PC-9 (cell line): ENCODE measurements at regions not wholly inside any gene's neighbourhood (a gene's known extent, or its start where the extent isn't known, plus 50 kb on each side); places are given as distances from the start of the nearest gene placed in this dataset.

ENCODE experiments used
- BruUV-seq: library from RNA; stranded (reverse); fragments of 400-500 nt; replicated peaks from 2 replicates; lab custom pipeline; 2021; lab: Mats Ljungman, UMichigan
- CTCF ChIA-PET: fragments of 300-600 bp; sonication (Branson Sonifier 250); formaldehyde crosslinking; loops from one replicate; lab custom pipeline; 2022; ENCODE audit warnings: antibody characterized with exemption; lab: Charles Lee
- POLR2A ChIA-PET: fragments of 300-600 bp; sonication (Branson Sonifier 250); formaldehyde crosslinking; loops from one replicate; lab custom pipeline; 2022; ENCODE audit warnings: antibody characterized with exemption; ENCODE audit not compliant: unreplicated experiment; lab: Charles Lee
- DNase-seq, 2 experiments: peaks; one replicate each; pipeline versions ENCODE4 v3.0.0 to v3.0.0-alpha.2; 2015 to 2022; ENCODE audit warnings: mixed read lengths in 1 of 2
- H2AFZ ChIP-seq: fragments of 200-600 bp; sonication (generic); 2 replicates; pipeline ENCODE4 v1.8.1; 2017; ENCODE audit warnings: antibody characterized with exemption
- H3F3A ChIP-seq: fragments of 200-600 bp; sonication (generic); 2 replicates; pipeline ENCODE4 v1.8.1; 2017; ENCODE audit warnings: antibody characterized with exemption, mild to moderate bottlenecking, low read depth; ENCODE audit not compliant: insufficient read depth
- H3K27ac ChIP-seq: fragments of 200-600 bp; sonication (generic); 2 replicates; pipeline ENCODE4 v1.6.1; 2016; ENCODE audit warnings: mixed run types
- H3K27me3 ChIP-seq: fragments of 200-600 bp; sonication (generic); 2 replicates; pipeline ENCODE4 v1.6.1; 2016; ENCODE audit warnings: low read depth, mixed run types; ENCODE audit not compliant: insufficient read depth
- H3K36me3 ChIP-seq: fragments of 200-600 bp; sonication (generic); 2 replicates; pipeline ENCODE4 v1.6.1; 2016; ENCODE audit warnings: low read depth, mixed run types
- H3K4me1 ChIP-seq: fragments of 200-600 bp; sonication (generic); replicated peaks from 2 replicates; pipeline ENCODE4 v1.6.1; 2016; ENCODE audit warnings: mixed run types; ENCODE audit not compliant: insufficient read depth
- H3K4me2 ChIP-seq: fragments of 200-600 bp; sonication (generic); 2 replicates; pipeline ENCODE4 v1.6.1; 2017; ENCODE audit warnings: mixed run types
- H3K4me3 ChIP-seq: fragments of 200-600 bp; sonication (generic); 2 replicates; pipeline ENCODE4 v1.6.1; 2016; ENCODE audit warnings: mixed run types
- H3K79me2 ChIP-seq: fragments of 200-600 bp; sonication (generic); 2 replicates; pipeline ENCODE4 v1.6.1; 2017; ENCODE audit warnings: low read depth, mixed run types
- H3K9me2 ChIP-seq: fragments of 200-600 bp; sonication (generic); 2 replicates; pipeline ENCODE4 v1.8.1; 2017; ENCODE audit warnings: mild to moderate bottlenecking; ENCODE audit not compliant: insufficient read depth
- H3K9me3 ChIP-seq: fragments of 200-600 bp; sonication (generic); 2 replicates; pipeline ENCODE4 v1.8.1; 2016; ENCODE audit warnings: low read depth; ENCODE audit not compliant: insufficient read depth
- H4K20me1 ChIP-seq: fragments of 200-600 bp; sonication (generic); 2 replicates; pipeline ENCODE4 v1.8.1; 2017; ENCODE audit not compliant: insufficient read depth
- EZH2 ChIP-seq: fragments of 200-600 bp; sonication (generic); IDR thresholded peaks from 2 replicates; pipeline ENCODE4 v1.8.0; 2017; ENCODE audit warnings: antibody characterized with exemption, low read depth
- intact Hi-C: fragments of 100-400 bp; cut with micrococcal nuclease; formaldehyde crosslinking; loops from one replicate; pipeline ENCODE4 v1.10.0; 2022; ENCODE audit not compliant: unreplicated experiment
- TF ChIP-seq, protein P1 (sequence below): fragments of 200-600 bp; sonication (generic); conservative IDR thresholded peaks from 2 replicates; pipeline ENCODE4 v1.6.1; 2017; ENCODE audit warnings: mixed run types, antibody characterized with exemption, mild to moderate bottlenecking, moderate library complexity

DNA sequence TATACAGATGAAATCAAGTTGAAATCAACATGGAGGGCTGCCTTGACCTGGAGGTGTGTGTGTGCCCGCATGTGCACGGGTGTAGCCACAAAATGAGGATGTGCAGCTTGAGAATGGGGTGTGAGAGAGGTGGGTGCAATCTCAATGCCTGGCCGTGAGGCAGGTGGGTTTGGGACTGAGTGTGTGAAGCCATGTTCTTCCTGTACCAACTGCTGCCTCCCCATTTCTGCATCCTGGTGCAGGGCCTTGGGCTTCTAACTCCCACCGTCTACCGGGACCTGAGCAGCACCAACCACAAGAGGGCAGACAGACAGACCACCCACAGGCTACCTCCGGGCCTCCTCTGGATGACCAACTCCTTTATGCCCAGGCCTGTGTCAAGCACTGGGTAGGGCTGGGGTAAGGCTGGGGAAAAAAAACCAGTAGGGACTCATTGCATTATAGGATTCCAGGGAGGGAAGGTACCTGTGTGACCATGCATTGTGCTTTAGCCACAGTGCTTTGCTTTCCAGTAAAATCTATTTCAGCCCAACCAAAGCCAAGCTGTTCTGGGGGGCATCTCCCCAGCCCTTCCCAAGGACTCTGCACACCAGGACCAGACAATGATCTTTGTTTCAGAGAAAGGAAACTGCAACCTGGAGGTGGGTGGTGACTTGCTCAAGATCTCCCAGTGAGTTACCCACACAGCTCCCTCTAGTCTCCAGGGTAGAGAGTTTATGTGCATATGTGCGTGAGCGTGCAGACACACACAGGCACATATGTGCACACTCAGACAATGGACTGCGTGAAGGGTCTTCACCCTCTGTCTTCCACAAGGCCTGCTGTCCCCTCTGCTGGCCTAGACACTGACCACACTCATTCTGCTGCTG is 162.2 kb upstream of the TLE3 start:
- H4K20me1 ChIP-seq = no peaks in the 10 kb centered on the region
- H3F3A ChIP-seq = no peaks in the 10 kb centered on the region
- CTCF ChIA-PET = no interaction called here
- no peak for TF ChIP-seq EZH2
- TF ChIP-seq, protein P1, sequence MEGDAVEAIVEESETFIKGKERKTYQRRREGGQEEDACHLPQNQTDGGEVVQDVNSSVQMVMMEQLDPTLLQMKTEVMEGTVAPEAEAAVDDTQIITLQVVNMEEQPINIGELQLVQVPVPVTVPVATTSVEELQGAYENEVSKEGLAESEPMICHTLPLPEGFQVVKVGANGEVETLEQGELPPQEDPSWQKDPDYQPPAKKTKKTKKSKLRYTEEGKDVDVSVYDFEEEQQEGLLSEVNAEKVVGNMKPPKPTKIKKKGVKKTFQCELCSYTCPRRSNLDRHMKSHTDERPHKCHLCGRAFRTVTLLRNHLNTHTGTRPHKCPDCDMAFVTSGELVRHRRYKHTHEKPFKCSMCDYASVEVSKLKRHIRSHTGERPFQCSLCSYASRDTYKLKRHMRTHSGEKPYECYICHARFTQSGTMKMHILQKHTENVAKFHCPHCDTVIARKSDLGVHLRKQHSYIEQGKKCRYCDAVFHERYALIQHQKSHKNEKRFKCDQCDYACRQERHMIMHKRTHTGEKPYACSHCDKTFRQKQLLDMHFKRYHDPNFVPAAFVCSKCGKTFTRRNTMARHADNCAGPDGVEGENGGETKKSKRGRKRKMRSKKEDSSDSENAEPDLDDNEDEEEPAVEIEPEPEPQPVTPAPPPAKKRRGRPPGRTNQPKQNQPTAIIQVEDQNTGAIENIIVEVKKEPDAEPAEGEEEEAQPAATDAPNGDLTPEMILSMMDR = no peak
- no peak overlapping the region for H2AFZ ChIP-seq
- no TSS peak for BruUV-seq
- H3K9me2 ChIP-seq = no peaks in the 10 kb centered on the region
- no peaks in the 10 kb centered on the region for H3K27me3 ChIP-seq
- no peak overlapping the region for H3K4me2 ChIP-seq
- H3K79me2 ChIP-seq = no peaks in the 10 kb centered on the region
- no peak for DNase-seq
- no peaks in the 10 kb centered on the region for H3K9me3 ChIP-seq
- H3K36me3 ChIP-seq = no peaks in the 10 kb centered on the region
- POLR2A ChIA-PET = no interaction called here
- no peak overlapping the region for H3K4me3 ChIP-seq
- peaks cover 6% of the 10 kb centered on the region; the same call in 1 of the 2 replicates for H3K4me1 ChIP-seq
- intact Hi-C loops = no loop called here
- H3K27ac ChIP-seq = no peak overlapping the region

- ChIA-PET POLR2A (interaction anchor here (0.9 kb wide), 1 partner anchor 10 kb away, joined by 4 read pairs; no protein-coding TSS in a partner anchor), CTCF (no interaction called here)
- no peaks in the 10 kb centered on the region for H3K79me2 ChIP-seq
- no peak for DNase-seq
- no peak overlapping the region for H3K27ac ChIP-seq
- H3K4me1 ChIP-seq = no peaks in the 10 kb centered on the region
- no peaks in the 10 kb centered on the region for H3F3A ChIP-seq
- TF ChIP-seq EZH2 = no peak
- TF ChIP-seq, protein P1 = no peak
- H3K27me3 ChIP-seq = no peaks in the 10 kb centered on the region
- no TSS peak for BruUV-seq
- H3K4me3 ChIP-seq = no peak overlapping the region
- no peaks in the 10 kb centered on the region for H3K9me2 ChIP-seq
- no peaks in the 10 kb centered on the region for H3K36me3 ChIP-seq
- no peak overlapping the region for H3K4me2 ChIP-seq
- no peak overlapping the region for H2AFZ ChIP-seq
- H3K9me3 ChIP-seq = no peaks in the 10 kb centered on the region
- intact Hi-C loops = no loop called here
- H4K20me1 ChIP-seq = no peaks in the 10 kb centered on the region
Observed at GRCh38 chr15:70259028-70259424, 161.3 kb upstream of the TLE3 start.

DNA sequence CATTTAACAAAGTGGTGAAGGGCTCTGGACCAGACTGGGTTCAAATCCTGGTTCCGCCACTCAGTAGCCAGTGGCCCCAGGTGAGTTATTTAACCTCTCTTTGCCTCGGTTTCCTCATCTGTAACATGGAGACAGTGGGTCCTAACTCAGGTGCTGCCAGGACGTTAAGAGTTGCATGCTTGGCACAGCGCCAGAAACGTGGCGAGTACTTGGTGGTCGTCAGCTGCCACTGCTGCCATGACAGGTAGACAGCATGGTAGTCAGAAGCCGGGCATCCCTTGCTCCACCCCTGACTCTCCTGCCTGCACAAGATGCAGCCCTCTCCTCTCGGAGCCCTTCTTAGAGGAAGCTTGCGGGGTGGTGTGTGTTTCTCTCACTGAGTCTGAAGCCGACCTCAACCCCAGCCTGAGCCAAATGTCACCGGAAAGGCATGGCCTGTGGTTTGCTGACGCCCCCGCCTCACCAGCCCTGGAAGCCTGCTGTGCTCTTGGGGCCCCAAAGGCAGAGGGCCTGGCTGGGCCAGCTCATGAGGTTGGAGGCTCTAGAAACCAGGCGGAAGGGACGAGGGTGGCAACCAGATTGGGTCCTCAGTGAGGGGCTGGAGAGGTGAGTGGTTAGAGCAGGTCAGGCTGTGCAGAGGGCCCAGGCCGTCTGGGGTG is 160.8 kb upstream of the TLE3 start:
- ChIA-PET CTCF (no interaction called here), POLR2A (interaction anchor here (0.9 kb wide), 1 partner anchor 9 kb away, joined by 4 read pairs; no protein-coding TSS in a partner anchor)
- Histone ChIP-seq H3K27ac (no peak overlapping the region), H2AFZ (no peak overlapping the region), H3K4me3 (no peak overlapping the region), H3K36me3 (no peaks in the 10 kb centered on the region), H3K4me1 (no peaks in the 10 kb centered on the region), H3K27me3 (no peaks in the 10 kb centered on the region), H3K79me2 (no peaks in the 10 kb centered on the region), H3F3A (no peaks in the 10 kb centered on the region), H3K9me2 (no peaks in the 10 kb centered on the region), H3K9me3 (no peaks in the 10 kb centered on the region), H4K20me1 (no peaks in the 10 kb centered on the region), H3K4me2 (no peak overlapping the region)
- intact Hi-C loops = no loop called here
- TF ChIP-seq, protein P1 = no peak
- no peak for TF ChIP-seq EZH2
- no peak for DNase-seq
- no TSS peak for BruUV-seq
